Transverse colon (tissue), 4 donors: ENCODE measurements at regions not wholly inside any gene's neighbourhood (a gene's known extent, or its start where the extent isn't known, plus 50 kb on each side); places are given as distances from the start of the nearest gene placed in this dataset.

ENCODE experiments used
- DNase-seq: peaks from one replicate; pipeline ENCODE4 v3.0.0-alpha.2; 2019
- H3K27ac ChIP-seq, 4 donors: fragments of 200-600 bp; sonication (generic); 2 replicates each; pipeline ENCODE4 v1.5.1; 2016 to 2018; ENCODE audit warnings: inconsistent platforms in 4 of 4
- H3K27me3 ChIP-seq: fragments of 200-600 bp; sonication (generic); 2 replicates; pipeline ENCODE4 v1.5.1; 2017; ENCODE audit warnings: inconsistent platforms
- H3K36me3 ChIP-seq, 4 donors: fragments of 200-600 bp; sonication (generic); 2 replicates each; pipeline ENCODE4 v1.5.1; 2017 to 2019; ENCODE audit warnings: inconsistent platforms in 4 of 4
- H3K4me1 ChIP-seq, 4 donors: fragments of 200-600 bp; sonication (generic); 2 replicates each; pipeline ENCODE4 v1.5.1; 2017 to 2020; ENCODE audit warnings: inconsistent platforms in 4 of 4
- H3K4me3 ChIP-seq, 4 donors: fragments of 200-600 bp; sonication (generic); 1 replicate in 1 of 4; 2 replicates in 3 of 4; pipeline versions ENCODE4 v1.5.1 to v1.6.1; 2017 to 2019; ENCODE audit warnings: inconsistent platforms in 4 of 4
- H3K9me3 ChIP-seq, 2 donors: fragments of 200-600 bp; sonication (generic); 2 replicates each; pipeline ENCODE4 v1.5.1; 2017 to 2019; ENCODE audit warnings: inconsistent platforms in 2 of 2
- EP300 ChIP-seq: sonication (generic); formaldehyde crosslinking; IDR thresholded peaks from one replicate; pipeline ENCODE4 v1.6.1; 2017; ENCODE audit warnings: antibody characterized with exemption, low read depth
- POLR2A ChIP-seq: fragments of 450-650 bp; IDR thresholded peaks from one replicate; pipeline ENCODE4 v1.6.1; 2016; ENCODE audit warnings: antibody characterized with exemption, mild to moderate bottlenecking, moderate library complexity
- POLR2AphosphoS5 ChIP-seq, 3 donors: sonication (generic); formaldehyde crosslinking; IDR thresholded peaks; one replicate each; pipeline ENCODE4 v1.6.1; 2016; ENCODE audit warnings: antibody characterized with exemption in 3 of 3
- WGBS, 2 donors: methylation state at CpG; one replicate each; pipeline ENCODE4 v1.1.5; 2018; ENCODE audit warnings: low coverage in 1 of 2; 5-methylcytosine and 5-hydroxymethylcytosine counted together
- in situ Hi-C, 4 donors: fragments of 200-750 bp; cut with MboI; loops; one replicate each; pipeline versions ENCODE4 v1.15.0 to v1.15.1; 2017; ENCODE audit warnings: low sequenced_read_pairs in 3 of 4, low pct_ligation_motif_present in 1 of 4, low pct_unique_long_range_greater_than_20kb in 1 of 4
- intact Hi-C: fragments of 100-400 bp; cut with DNase I; formaldehyde crosslinking; loops from one replicate; pipeline ENCODE4 v1.15.1; 2023; ENCODE audit warnings: low total_unique reads
- TF ChIP-seq, protein P1 (sequence below), 5 experiments: fragments of 200-600 bp in 3 of 5; fragments of 450-650 bp in 2 of 5; sonication (generic) in 3 of 5; IDR thresholded peaks; 1 replicate in 2 of 5; 2 replicates in 3 of 5; pipeline ENCODE4 v1.5.1; 2016 to 2017; ENCODE audit warnings: antibody characterized with exemption in 5 of 5, inconsistent platforms in 3 of 5, mild to moderate bottlenecking in 2 of 5, moderate library complexity in 1 of 5

DNA sequence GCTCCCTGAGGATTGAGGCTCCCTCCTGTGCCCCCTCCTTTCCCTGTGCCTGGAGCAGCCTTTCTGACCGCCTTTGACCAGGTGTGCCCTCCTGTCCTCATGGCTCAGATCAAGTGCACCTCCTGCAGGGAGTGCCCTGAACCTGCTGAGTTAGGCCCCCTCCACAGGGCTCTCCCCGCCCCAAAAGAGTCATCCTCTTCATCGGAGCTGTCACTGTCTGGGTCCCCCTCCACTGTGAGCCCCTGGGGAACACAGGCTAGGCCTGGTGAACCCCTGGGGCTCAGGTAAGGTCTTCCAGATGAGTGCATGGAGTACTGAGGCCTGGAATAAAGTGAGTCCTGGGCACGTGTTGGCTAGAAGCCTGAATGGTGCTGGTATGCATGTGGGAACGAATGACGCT lies 173.5 kb downstream of the INHBB start:
- intact Hi-C loops (no loop called here), in situ Hi-C loops (no loop called here)
- H3K4me1 ChIP-seq = no peaks in the 10 kb centered on the region
- H3K4me3 ChIP-seq = no peak overlapping the region
- DNase-seq = no peak
- H3K27ac ChIP-seq = no peak overlapping the region
- TF ChIP-seq POLR2AphosphoS5 (IDR thresholded peaks at IDR 0.05) (no peak), EP300 (no peak), POLR2A (no peak)
- TF ChIP-seq, protein P1, sequence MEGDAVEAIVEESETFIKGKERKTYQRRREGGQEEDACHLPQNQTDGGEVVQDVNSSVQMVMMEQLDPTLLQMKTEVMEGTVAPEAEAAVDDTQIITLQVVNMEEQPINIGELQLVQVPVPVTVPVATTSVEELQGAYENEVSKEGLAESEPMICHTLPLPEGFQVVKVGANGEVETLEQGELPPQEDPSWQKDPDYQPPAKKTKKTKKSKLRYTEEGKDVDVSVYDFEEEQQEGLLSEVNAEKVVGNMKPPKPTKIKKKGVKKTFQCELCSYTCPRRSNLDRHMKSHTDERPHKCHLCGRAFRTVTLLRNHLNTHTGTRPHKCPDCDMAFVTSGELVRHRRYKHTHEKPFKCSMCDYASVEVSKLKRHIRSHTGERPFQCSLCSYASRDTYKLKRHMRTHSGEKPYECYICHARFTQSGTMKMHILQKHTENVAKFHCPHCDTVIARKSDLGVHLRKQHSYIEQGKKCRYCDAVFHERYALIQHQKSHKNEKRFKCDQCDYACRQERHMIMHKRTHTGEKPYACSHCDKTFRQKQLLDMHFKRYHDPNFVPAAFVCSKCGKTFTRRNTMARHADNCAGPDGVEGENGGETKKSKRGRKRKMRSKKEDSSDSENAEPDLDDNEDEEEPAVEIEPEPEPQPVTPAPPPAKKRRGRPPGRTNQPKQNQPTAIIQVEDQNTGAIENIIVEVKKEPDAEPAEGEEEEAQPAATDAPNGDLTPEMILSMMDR (IDR thresholded peaks at IDR 0.05) = no peak
- WGBS, 2 donors = 80 to 93% methylated on average over 1 to 6 of the region's 6 CpGs
- no peaks in the 10 kb centered on the region for H3K9me3 ChIP-seq
- peaks cover 25% of the 10 kb centered on the region for H3K27me3 ChIP-seq
- no peaks in the 10 kb centered on the region for H3K36me3 ChIP-seq

DNA sequence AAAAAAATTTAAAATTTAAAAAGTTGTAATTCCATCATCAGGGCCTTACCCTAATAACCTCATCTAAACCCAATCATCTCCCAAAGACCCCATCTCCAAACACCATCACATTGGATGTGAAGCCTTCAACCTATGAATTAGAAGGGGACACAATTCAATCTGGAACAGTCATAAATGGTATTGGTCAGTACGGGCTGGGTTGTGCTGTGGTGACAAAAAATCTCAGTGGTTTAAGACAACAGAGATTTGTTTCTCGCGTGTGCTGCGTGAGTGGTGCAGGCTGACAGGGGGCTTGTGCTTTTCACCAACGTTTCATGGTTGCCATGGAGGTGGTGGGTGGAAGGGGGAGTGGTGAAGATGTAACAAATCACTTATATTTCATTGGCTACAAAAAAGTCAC lies 174.5 kb downstream of the INHBB start:
- Histone ChIP-seq H3K27ac (no peak overlapping the region), H3K4me1 (no peaks in the 10 kb centered on the region), H3K27me3 (peaks cover 29% of the 10 kb centered on the region), H3K36me3 (no peaks in the 10 kb centered on the region), H3K9me3 (no peaks in the 10 kb centered on the region), H3K4me3 (no peak overlapping the region)
- in situ Hi-C loops = no loop called here
- DNase-seq = no peak
- intact Hi-C loops = no loop called here
- no peak for TF ChIP-seq POLR2A
- TF ChIP-seq, protein P1 (IDR thresholded peaks at IDR 0.05) = no peak
- no peak for TF ChIP-seq POLR2AphosphoS5 (IDR thresholded peaks at IDR 0.05)
- no peak for TF ChIP-seq EP300
- 86 to 89% methylated on average over 5 of the region's 5 CpGs for WGBS, 2 donors

DNA sequence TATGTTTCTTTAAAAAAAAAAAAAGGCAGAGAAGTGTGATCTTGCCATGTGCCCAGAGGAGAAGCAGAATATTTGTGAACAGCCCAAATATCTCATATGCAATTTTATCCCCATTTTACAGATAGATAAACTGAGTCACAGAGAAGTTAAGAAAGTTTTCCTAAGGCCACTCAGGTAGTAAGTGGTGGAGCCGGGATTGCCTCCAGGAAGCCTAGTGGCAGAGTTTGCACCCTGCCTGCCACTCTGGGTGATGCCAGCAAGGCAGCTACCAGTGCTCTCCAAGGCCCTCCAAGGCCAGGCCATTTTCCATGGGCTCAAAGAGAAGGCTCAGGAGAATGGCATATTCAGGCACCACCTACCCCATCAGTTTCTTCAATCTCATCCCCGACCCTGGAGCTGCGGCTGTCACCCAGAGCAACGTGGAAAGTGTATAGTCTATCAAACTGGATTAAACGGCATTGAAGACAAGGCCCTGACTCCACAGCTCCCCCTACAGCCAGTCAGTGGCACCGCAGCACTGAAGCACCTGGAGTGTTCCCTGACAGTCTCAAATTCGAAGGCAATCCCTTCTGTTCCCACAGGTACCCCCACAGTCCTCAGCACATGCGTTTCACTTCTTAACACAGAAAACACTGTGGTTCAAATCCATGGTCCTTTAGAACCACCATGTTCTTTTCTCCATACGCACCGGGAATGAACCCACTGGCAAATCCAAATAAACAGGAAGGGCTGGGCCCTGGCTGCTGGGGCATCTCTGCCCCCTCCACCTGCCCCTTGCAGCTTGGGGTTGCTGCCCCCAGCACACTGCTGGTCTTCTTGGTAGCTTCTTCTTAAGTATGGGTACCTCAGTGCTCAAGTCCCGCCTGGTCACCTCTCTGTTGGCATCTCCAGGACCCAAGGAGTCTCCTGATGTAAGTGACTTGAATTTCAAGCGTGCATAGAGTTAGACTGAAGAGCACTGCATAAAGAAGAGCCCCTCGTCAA lies 175.3 kb downstream of the INHBB start:
- TF ChIP-seq POLR2A (no peak), POLR2AphosphoS5 (IDR thresholded peaks at IDR 0.05) (no peak), EP300 (no peak)
- TF ChIP-seq, protein P1 (IDR thresholded peaks at IDR 0.05) = peak; percentile 51 to 75 (median 53)
- 35% methylated on average over 13 of the region's 13 CpGs; no CpG with 5 or more reads in 1 of the 2 donors for WGBS, 2 donors
- no peaks in the 10 kb centered on the region for H3K36me3 ChIP-seq
- H3K9me3 ChIP-seq = no peaks in the 10 kb centered on the region
- H3K27me3 ChIP-seq = peaks cover 29% of the 10 kb centered on the region
- H3K4me1 ChIP-seq = no peaks in the 10 kb centered on the region
- intact Hi-C loops (no loop called here), in situ Hi-C loops (no loop called here)
- peak; percentile 41 for DNase-seq
- H3K4me3 ChIP-seq = no peak overlapping the region
- no peak overlapping the region for H3K27ac ChIP-seq

- no peak for DNase-seq
- in situ Hi-C loops = no loop called here
- no peaks in the 10 kb centered on the region for H3K9me3 ChIP-seq
- 46 to 47% methylated on average over 10 to 32 of the region's 33 CpGs for WGBS, 2 donors
- intact Hi-C loops = no loop called here
- no peaks in the 10 kb centered on the region for H3K36me3 ChIP-seq
- no peak overlapping the region for H3K4me3 ChIP-seq
- no peaks in the 10 kb centered on the region for H3K4me1 ChIP-seq
- peaks cover 27% of the 10 kb centered on the region for H3K27me3 ChIP-seq
- TF ChIP-seq POLR2A (no peak), POLR2AphosphoS5 (IDR thresholded peaks at IDR 0.05) (no peak), EP300 (no peak)
- TF ChIP-seq, protein P1 (IDR thresholded peaks at IDR 0.05) = no peak
- no peak overlapping the region for H3K27ac ChIP-seq
Observed at GRCh38 chr2:120522151-120522751, 176.3 kb downstream of the INHBB start.
